GM19467 (cell line): ENCODE measurements at regions not wholly inside any gene's neighbourhood (a gene's known extent, or its start where the extent isn't known, plus 50 kb on each side); places are given as distances from the start of the nearest gene placed in this dataset.

Source experiments
- ATAC-seq: cut with Tn5 transposase; IDR thresholded peaks from one replicate; pipeline ENCODE4 v1.9.1; 2021; ENCODE audit warnings: mild to moderate bottlenecking, moderate library complexity; ENCODE audit not compliant: unreplicated experiment

DNA sequence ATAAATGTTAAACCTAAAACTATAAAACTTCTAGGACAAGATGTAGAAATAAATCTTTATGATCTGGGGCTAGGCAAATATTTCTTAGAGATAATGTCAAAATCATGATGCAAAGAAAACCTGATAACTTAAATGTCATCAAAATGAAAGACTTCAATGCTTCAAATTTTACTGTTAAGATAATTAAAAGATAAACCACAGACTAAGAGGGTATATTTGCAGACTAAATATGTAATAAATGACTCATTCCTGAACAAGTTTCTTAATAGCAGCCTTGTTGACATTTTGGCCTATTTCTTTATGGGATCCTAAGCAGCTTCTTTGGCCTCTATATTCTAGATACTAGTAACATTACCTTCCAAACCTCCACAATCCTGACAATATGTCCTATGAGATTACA lies 2878.3 kb upstream of the PCDH20 start:
- no peak for ATAC-seq

DNA sequence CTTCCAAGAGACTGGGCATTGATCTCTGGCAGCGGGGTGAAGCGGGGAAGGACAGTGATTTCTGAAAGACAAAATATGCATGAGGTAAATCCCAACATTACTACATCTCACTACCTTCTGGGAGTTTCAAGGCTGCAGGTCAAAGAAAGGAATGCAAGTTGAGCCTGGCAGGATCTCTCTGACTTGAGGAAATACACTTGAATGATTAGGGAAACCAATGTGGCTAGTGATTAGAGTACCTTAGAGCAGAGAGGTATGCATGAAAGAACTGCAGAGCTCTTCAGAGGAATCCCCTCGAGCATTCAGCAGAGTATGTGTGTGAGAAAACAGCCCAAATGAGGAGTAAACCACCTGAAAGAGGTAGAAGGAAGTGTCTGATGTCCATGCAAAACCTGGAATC lies 2874.1 kb upstream of the PCDH20 start:
- no peak for ATAC-seq

DNA sequence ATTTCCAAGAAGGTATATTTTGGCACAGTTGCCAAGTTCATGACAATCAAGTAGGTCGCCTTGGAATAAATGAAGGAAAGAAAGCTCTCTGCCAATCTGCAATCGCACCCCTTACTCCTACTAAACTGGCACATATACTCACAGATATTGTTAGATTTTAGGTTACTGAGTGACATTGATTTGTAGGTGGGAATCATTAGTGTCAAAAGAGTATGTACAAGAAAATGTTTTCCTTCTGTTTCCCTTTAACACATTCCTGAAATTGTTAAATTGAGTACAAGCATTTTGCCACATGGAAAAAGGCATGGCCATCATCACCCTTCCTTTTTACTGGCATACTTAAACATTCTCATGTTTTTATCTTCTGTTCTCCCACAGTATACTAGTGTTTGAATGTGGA lies 2868.3 kb upstream of the PCDH20 start:
- no peak for ATAC-seq

DNA sequence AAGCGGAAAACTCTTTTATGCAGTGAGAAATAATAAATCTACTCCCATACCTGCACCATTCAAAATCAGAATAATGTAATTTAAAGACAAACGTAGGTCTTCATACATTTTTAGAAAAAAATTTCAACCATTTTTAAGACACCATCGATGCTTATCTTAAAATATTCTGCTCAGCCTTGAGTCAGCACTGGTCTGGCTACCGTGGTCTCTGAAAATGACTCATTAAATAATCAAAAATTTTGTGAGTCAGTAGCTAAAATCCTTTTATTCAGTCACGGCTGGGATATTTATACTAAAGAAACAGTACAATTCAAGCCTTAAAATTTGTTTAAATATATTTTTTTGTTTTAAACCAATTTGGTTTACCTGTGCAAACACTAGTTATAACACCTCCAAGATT lies 2862.8 kb upstream of the PCDH20 start:
- no peak for ATAC-seq

DNA sequence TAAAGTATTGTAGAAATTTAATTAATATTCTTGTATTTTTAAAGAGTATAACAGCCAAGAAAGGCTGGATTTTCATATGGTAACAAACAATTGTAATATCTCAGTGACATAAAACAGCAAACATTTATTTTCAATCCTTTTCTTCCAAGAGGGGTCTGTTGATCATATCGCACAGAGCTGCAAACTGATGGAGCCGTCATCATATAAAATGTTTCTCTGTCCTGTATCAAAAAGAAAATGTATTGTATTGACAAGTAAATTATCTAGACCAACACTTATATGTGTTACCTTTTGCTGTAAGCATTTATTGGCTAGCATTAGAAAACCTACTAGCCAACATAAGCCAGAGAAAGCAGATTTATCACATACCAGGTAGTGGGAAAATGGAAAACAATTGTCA lies 2861.4 kb upstream of the PCDH20 start:
- ATAC-seq, result no peak

DNA sequence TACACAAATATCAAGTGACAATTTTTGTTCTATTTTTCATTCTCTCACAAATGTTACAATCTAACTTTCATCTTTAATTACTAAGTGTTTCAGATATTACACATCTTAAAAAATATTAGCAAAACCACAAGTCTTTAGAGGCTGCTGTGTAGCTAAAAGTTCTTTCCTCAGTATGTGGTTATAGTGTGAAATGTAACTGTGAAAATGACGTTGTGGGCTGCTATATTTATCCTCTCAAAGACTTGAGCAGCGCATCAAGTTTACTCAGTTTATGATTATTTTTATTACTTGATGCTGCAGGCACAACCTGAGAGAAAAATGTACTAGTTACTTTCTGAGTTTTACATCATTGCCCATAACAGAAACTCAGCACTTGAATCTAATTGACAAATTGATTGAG lies 2860.6 kb upstream of the PCDH20 start:
- no peak for ATAC-seq

DNA sequence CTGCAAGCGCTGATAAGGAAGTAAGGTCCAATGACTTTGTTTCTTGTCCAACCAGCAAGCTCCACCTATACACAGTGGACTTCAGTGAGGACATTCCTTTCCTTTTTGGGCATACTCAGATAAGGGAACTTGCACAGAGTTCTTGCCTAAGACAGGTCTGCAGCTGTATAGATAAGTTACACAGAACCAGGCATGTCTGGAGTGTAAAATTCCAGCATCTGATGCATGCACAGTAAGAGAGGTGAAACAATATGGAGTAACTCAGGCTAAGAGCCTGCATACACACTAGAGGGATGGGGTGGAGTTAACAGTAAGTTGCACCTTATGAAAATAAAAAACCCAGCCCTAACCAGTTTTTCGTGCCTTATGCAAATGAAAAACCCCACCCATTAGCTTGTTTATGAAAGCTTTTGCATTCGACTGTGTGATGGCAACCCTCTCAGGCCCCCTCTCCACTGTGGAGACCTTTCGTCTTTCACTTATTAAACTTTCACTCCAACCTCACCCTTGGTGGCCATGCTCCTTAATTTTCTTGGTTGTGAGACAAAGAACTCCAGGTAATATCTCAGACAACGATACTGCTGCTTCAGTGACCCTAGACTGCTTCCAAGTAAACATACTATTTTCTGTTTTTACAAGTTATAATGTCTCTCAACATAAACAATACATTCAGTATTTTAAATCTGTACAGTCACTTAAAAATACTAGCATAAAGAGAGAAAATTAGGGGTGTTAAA lies 2859.0 kb upstream of the PCDH20 start:
- no peak for ATAC-seq

DNA sequence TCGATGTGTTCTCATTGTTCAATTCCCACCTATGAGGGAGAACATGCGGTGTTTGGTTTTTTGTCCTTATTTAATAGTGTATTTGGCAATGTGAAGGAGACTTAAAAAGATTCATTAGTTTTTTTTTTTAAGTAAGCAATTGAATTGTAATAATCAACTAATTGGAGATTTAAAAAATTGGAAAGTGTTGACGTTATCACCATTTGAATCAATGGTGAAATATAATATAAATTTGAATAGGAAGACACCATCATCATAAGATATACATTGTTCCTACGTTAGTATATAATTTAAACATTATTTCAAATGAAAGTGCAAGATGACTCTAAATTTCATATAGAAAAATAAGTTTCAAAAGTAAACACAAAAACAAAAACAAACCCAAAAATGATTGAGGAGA lies 2858.1 kb upstream of the PCDH20 start:
- no peak for ATAC-seq

DNA sequence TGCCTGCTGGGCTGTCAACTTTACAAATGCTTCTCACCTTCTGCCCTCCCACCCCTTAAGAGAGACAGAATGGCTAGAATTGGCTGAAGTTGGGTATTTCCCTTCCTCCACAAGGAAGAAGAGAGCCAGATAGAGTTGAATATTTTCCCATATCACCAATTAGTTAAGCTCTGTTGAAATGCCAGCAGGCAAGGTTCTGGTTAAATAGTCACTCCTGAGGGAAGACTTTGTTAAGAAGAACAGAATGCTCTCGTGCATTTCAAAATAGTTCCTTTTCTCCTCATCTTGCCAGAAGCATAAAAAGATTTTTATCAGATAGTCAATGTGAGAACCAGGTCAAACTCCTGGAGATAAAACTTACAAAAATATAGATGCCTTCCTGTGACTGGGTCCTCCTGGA lies 2857.0 kb upstream of the PCDH20 start:
- no peak for ATAC-seq

DNA sequence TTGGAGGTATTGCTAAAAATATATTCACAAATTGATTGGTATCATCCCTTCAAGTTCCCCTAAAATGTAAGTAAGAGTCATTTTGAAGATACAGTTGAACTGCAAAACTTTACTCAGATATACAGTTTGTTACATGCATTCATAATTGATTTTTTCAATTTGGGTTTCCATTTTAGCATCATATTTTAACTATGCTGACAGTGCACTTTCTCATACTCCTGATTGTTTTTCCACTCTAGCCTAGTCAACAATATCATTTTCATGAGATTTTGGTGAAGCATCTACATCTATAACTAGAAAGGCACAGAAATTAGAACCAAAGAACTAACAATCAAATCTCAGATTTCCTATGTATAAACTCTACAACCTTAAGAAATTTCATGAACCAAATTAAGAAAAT lies 2850.4 kb upstream of the PCDH20 start:
- ATAC-seq, result no peak

DNA sequence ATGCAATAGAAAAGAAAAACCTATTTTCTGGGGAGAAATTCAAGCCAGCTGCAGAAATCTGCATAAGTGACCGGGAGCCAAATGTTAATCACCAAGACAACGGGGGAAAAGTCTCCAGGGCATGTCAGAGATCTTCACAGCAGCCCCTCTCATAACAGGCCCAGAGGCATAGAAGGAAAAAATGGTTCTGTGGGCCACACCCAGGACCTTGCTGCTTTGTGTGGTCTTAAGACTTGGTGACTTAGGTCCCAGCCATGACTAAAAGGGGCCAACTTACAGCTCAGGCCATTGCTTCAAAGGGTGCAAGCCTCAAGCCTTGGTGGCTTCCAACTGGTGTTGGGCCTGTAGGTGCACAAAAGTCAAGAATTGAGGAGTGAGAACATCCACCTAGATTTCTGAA lies 2847.6 kb upstream of the PCDH20 start:
- no peak for ATAC-seq

DNA sequence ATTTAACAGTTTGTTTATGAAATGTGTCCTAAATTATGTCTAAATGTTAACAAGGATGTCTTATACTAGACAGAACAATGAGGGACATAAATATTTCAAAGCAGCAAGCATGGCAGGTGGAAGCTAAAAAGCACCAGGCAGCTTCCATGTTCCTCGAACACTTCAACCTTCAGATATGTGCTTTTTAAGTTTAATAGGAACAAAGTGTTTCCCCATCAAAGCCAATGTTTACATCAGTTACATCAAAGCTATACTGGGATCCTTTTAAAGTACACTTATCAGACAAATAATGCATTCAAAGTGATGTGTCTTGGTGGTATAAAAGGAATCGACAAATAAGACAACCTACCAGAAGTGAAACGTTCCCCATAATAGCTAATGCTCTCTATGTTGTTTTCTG lies 2841.1 kb upstream of the PCDH20 start:
- ATAC-seq, result no peak

DNA sequence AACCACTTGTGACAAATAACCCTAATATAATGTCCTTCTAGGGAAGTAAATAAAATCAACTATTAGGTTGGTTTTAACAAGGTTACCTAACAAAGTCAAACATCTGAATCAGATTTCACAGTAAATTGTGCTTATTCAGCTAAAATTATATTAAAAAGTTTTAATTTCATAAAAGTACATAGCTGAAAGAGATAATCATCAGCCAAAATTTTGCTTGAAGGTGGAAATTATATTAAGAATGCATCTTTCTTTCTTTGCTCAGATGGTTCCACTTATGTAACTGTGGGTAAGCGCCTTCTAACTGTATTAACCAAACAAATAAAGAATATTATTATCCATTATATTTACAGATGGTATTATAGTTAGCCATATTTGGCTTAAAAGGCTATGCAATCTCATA lies 2840.3 kb upstream of the PCDH20 start:
- ATAC-seq, result no peak

DNA sequence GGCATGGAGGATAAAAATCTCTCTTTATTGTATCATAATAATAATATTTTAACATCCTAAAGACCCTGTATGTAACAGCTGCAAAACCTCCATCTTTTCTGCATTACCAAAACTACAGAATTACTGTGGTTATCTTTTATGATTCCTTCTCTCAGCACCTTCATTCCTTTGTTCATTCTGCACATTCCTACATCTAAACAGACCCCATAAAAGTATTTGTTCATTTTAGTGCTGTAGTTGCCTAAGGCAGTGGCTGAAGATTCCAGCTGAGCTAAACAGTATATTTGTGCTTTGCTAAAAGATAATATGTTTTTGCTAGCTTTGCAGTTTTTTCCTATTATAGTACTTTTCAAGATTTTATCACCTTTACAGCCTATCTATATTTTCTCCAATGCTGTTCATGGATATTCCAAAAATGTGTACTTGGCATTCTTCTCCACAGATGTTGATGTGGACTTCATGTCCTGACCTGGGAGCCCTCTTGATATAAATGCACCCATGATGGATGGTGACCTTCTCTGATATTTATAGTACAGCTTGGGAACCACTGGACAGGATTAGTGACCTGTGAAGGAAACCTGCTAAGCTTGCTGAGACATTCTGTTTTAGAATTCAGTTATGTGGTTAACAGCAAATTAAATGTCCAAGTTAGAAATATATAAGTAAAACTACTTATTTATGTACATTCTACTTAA lies 2832.9 kb upstream of the PCDH20 start:
- no peak for ATAC-seq

DNA sequence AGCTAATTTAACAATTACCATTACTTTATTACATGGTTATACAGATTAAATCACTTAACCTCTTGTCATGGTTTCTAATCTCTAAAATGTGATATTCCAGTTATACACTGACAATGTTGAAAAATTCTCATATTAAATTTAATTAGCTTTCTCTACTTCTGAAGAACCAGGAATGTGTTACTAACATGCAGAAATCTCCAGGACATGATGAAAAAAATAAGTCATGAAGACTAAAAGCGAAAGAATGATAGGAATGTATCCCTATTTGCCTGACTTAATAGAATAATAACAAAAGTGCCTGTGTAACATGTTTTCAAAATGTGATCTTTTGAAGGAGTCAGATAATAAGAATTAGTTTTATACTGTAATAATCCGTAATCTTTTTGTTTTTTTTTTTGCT lies 2823.7 kb upstream of the PCDH20 start:
- ATAC-seq, result no peak

DNA sequence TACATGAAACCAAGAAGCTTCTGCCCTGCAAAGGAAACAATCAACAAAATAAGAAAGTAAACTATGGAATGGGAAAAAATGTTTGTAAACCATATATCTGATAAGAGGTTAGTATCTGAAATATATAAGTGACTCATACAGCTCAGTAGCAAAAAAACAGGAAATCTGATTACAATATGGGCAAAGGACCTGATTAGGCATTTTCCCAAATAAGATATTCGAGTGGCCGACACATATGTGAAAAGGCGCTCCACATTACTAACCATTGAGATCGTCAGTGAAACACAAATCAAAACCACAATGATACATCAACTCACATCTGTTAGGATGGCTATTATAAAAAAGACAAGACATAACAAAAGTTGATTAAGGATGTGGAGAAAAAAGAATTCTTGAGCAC lies 2818.6 kb upstream of the PCDH20 start:
- no peak for ATAC-seq

DNA sequence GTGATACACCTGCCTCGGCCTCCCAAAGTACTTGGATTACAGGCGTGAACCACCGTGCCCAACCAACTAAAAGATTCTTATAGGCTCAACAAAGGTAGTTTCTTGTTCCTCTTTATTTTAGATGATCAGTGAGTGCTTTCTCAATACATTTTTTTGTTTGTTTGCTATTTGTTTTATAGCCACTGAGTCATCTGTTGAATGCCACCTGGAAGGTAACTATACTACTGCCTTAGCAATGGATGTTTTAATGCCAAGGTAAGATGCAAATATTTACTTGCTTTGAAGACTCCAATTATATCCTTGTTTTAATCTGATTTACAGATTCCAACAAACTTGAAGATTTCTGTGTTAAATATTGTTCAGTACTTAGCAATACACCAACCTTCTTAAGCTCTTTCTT lies 2807.4 kb upstream of the PCDH20 start:
- ATAC-seq, result no peak

DNA sequence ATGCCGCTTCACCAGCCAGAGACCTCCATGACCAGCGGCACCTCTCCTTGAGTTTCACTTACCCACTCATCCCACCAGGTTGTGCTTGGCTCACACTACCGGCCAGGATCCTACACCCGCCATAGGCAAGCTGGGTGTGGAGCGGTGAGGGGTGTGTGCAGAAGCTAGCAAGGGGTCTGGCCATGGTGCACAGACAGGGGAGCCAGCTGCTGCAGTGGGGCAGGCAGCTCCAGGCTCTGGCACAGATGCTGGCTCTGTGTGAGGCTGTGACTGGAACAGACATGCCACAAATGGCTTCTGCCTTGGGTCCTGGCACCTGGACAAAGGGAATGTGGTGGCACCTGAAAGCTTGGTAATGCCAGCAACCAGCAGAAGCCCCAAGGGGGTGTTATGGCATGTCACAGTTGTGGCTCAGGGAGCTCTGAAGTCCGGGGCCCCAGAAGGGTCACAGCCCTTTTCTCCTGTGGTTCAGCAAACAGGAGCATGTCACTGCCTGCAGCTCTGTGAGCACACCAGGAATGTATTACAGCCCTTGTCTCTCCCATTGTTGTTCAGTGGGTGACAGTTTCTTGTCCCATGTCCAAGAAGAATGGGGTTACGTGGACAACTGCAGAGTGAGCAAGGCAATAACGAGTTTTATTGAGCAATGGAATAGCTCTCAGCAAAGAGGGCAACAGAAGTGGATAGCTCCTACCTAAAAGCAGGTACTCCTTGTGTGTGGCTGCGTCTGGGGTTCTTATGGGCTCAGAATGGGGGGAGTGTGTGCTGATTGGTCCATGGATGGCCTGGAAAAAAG lies 2791.0 kb upstream of the PCDH20 start:
- ATAC-seq, result no peak

DNA sequence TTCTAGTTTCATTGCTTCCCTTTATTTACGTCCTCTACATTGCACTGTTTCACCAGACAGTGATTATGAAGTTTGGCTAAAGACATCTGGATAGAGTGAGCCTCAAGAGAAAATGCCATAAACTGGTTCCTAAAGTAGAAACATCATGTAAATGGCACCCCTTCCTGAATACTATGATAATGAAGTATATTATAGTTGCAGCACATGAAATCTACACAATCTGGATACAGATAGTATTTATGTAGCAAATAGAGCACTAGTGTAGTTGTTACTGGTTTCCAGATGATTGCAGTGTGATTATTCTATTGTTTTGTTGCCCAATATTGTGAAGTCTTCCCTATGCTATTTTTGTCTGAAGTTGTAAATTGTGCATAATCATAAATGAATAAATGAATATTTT lies 2786.9 kb upstream of the PCDH20 start:
- ATAC-seq, result no peak

DNA sequence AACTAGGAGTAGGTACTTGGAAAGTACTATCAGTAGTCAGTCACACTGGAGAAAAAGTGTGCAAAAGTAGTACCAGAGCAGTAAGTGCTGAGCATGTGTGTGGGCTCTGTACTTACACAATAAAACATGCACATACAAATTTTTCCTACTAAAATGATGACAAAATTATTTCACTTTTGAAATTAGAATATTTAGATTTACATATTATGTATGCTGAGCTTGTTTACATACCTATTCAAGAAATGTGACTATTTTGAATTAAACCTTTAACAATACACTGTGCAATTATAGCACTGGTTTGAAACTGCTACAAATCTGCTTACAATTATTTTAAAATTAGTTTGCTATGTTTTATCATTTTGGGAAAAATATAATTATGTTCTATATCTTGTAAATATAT lies 2781.6 kb upstream of the PCDH20 start:
- ATAC-seq, result no peak

DNA sequence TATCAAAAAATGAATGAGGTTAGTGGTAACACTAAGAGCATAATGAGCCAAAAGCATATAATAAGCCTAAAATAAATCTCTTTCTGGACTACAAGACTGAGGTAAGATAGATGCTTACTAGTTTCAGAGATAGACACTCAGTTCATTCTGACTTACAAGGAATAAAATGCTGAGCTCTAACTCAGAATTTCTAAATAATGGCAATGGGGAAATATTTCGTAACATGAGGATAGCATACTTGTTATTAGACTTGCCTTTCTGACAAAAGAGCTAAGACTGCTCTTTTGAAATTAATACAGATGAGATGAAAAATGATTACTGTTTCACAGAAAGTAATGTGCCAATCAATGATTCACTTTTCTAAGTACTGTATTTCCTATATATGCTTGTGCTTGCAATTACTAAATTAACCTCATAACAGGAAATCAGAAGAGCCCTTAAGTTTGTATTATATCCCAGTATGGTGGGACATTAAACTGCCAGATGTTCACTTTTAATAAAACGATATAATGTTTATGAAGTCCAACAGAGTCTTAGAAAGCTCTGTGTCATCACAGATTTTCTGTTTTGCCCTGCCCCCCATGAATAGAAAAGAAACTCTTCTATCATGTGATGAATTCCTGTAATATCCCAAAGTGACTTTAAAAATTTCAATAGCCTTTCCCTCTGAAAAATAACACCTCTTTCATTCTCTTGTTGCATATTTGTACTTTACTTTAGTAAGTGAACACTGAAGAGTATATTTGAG lies 2771.0 kb upstream of the PCDH20 start:
- no peak for ATAC-seq
